PC-3 (cell line): ENCODE measurements at regions not wholly inside any gene's neighbourhood (a gene's known extent, or its start where the extent isn't known, plus 50 kb on each side); places are given as distances from the start of the nearest gene placed in this dataset.

Experiments used
- ATAC-seq: fragments of 200-7000 bp; cut with Tn5 transposase; 2 replicates; pipeline ENCODE4 v1.9.1; 2020; ENCODE audit warnings: mild to moderate bottlenecking, moderate library complexity
- BruUV-seq: library from RNA; stranded (reverse); fragments of 400-500 nt; replicated peaks from 2 replicates; lab custom pipeline; 2021; lab: Mats Ljungman, UMichigan
- CTCF ChIA-PET: fragments of 300-600 bp; sonication (Branson Sonifier 250); formaldehyde crosslinking; loops from one replicate; lab custom pipeline; 2022; ENCODE audit warnings: antibody characterized with exemption; lab: Charles Lee
- POLR2A ChIA-PET: fragments of 300-600 bp; sonication (Branson Sonifier 250); formaldehyde crosslinking; loops from one replicate; lab custom pipeline; 2022; ENCODE audit warnings: antibody characterized with exemption; ENCODE audit not compliant: unreplicated experiment; lab: Charles Lee
- DNase-seq: peaks from one replicate; pipeline ENCODE4 v3.0.0-alpha.2; 2015
- H2AFZ ChIP-seq: fragments of 300-600 bp; sonication (generic); 2 replicates; pipeline ENCODE4 v1.6.0; 2016; ENCODE audit warnings: antibody characterized with exemption, low read length
- H3F3A ChIP-seq: fragments of 300-600 bp; sonication (generic); one replicate; pipeline ENCODE4 v1.6.0; 2017; ENCODE audit warnings: antibody characterized with exemption, low read length, control low read depth, mild to moderate bottlenecking; ENCODE audit not compliant: unreplicated experiment
- H3K27ac ChIP-seq: fragments of 300-600 bp; sonication (generic); 2 replicates; pipeline ENCODE4 v1.5.1; 2016; ENCODE audit warnings: mild to moderate bottlenecking, low read length
- H3K27me3 ChIP-seq: fragments of 300-600 bp; sonication (generic); 2 replicates; pipeline ENCODE4 v1.6.1; 2016; ENCODE audit warnings: low read length, mixed read lengths
- H3K36me3 ChIP-seq: fragments of 300-600 bp; sonication (generic); 2 replicates; pipeline ENCODE4 v1.6.1; 2016; ENCODE audit warnings: low read depth, mixed run types, low read length, mixed read lengths
- H3K4me1 ChIP-seq: fragments of 300-600 bp; sonication (generic); 2 replicates; pipeline ENCODE4 v1.5.1; 2016; ENCODE audit warnings: low read length; ENCODE audit not compliant: insufficient read depth
- H3K4me2 ChIP-seq: fragments of 300-600 bp; sonication (generic); 2 replicates; pipeline ENCODE4 v1.6.0; 2016; ENCODE audit warnings: low read length
- H3K4me3 ChIP-seq: fragments of 300-600 bp; sonication (generic); 2 replicates; pipeline ENCODE4 v1.5.1; 2016; ENCODE audit warnings: mild to moderate bottlenecking, low read length, mixed read lengths
- H3K79me2 ChIP-seq: fragments of 300-600 bp; sonication (generic); 2 replicates; pipeline ENCODE4 v1.6.1; 2017; ENCODE audit warnings: low read length, mixed read lengths
- H3K9ac ChIP-seq: fragments of 300-600 bp; sonication (generic); 2 replicates; pipeline ENCODE4 v1.6.0; 2016; ENCODE audit warnings: mild to moderate bottlenecking, low read length
- H3K9me2 ChIP-seq: fragments of 300-600 bp; sonication (generic); replicated peaks from 2 replicates; pipeline ENCODE4 v1.6.1; 2016; ENCODE audit warnings: mixed run types, low read length, mixed read lengths
- H3K9me3 ChIP-seq: fragments of 300-600 bp; sonication (generic); 2 replicates; pipeline ENCODE4 v1.6.1; 2016; ENCODE audit warnings: low read length, mixed read lengths
- H4K20me1 ChIP-seq: fragments of 300-600 bp; sonication (generic); 2 replicates; pipeline ENCODE4 v1.6.1; 2016; ENCODE audit warnings: low read length, mixed read lengths
- EZH2 ChIP-seq: fragments of 300-600 bp; sonication (generic); IDR thresholded peaks from one replicate; pipeline ENCODE4 v1.6.1; 2017; ENCODE audit warnings: antibody characterized with exemption, mild to moderate bottlenecking, low read length; ENCODE audit not compliant: unreplicated experiment
- EZH2phosphoT487 ChIP-seq: fragments of 300-600 bp; sonication (generic); IDR thresholded peaks from 2 replicates; pipeline ENCODE4 v1.6.1; 2018; ENCODE audit warnings: mild to moderate bottlenecking, antibody characterized with exemption, low read length, borderline replicate concordance
- intact Hi-C: fragments of 100-400 bp; cut with micrococcal nuclease; formaldehyde crosslinking; loops from 2 replicates; pipeline ENCODE4 v1.9.0; 2023
- TF ChIP-seq, protein P1 (sequence below): fragments of 300-600 bp; sonication (generic); conservative IDR thresholded peaks from 2 replicates; pipeline ENCODE4 v1.5.1; 2017; ENCODE audit warnings: antibody characterized with exemption, low read depth, mild to moderate bottlenecking, low read length

DNA sequence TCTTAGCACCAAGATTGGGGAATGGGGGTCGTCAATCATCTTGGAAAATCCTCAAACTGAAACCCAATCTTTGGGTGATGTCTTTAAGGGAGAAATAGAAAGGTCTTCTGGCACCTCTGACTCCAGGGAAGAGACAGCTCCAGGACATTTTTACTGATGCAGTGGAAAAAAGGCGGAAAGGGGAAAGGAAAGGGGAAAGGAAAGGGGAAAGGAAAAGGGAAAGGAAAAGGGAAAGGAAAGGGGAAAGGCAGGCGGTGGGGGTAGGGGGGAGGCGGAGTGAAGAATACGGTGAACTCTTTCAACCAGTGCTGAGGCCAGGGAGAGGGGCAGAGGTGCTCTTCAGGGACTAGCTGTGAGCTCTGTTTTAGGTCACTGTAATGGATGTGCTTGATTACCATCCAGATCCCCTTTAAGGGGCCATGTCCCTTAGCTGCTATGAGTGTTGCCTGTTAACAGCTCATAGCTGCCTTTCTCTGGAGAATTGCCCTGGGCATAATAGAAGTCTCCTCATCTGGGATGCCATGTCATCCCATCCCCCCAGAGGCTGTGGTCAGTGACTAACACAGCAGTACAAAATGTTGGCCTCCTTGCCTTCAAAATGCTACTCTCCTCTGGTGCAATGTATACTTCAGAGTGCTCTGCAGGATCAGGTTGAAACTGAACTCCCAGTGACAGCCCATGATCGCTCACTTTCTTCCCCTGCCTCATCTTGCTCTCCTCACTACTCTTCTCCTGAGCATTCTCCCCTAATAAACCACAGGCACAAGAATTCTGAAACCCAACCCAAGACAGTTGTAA, 92.4 kb upstream of the AP1S2 start:
- H3K9ac ChIP-seq = no peak overlapping the region
- ChIA-PET CTCF (interaction anchor here (0.5 to 0.9 kb wide), 2 partner anchors 16 to 25 kb away, joined by 3 to 4 read pairs; no protein-coding TSS in a partner anchor), POLR2A (no interaction called here)
- no peaks in the 10 kb centered on the region for H3K9me2 ChIP-seq
- intact Hi-C loops = loop anchor here (10.0 kb wide), 1 partner anchor 62 kb away; no protein-coding TSS in a partner anchor
- H3K9me3 ChIP-seq = no peaks in the 10 kb centered on the region
- no peaks in the 10 kb centered on the region for H3K79me2 ChIP-seq
- no peak for TF ChIP-seq EZH2phosphoT487
- TF ChIP-seq, protein P1, sequence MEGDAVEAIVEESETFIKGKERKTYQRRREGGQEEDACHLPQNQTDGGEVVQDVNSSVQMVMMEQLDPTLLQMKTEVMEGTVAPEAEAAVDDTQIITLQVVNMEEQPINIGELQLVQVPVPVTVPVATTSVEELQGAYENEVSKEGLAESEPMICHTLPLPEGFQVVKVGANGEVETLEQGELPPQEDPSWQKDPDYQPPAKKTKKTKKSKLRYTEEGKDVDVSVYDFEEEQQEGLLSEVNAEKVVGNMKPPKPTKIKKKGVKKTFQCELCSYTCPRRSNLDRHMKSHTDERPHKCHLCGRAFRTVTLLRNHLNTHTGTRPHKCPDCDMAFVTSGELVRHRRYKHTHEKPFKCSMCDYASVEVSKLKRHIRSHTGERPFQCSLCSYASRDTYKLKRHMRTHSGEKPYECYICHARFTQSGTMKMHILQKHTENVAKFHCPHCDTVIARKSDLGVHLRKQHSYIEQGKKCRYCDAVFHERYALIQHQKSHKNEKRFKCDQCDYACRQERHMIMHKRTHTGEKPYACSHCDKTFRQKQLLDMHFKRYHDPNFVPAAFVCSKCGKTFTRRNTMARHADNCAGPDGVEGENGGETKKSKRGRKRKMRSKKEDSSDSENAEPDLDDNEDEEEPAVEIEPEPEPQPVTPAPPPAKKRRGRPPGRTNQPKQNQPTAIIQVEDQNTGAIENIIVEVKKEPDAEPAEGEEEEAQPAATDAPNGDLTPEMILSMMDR = no peak
- no peak for TF ChIP-seq EZH2
- H4K20me1 ChIP-seq = no peaks in the 10 kb centered on the region
- ATAC-seq = peak; percentile 91
- H3K27ac ChIP-seq = peak overlapping the region; percentile 60
- peak overlapping the region; percentile 74 for H3K4me2 ChIP-seq
- no TSS peak for BruUV-seq
- no peaks in the 10 kb centered on the region for H3F3A ChIP-seq
- H3K27me3 ChIP-seq = no peaks in the 10 kb centered on the region
- H3K36me3 ChIP-seq = no peaks in the 10 kb centered on the region
- no peak overlapping the region for H3K4me3 ChIP-seq
- H2AFZ ChIP-seq = no peak overlapping the region
- peak; percentile 93 for DNase-seq
- H3K4me1 ChIP-seq = peaks cover 27% of the 10 kb centered on the region

DNA sequence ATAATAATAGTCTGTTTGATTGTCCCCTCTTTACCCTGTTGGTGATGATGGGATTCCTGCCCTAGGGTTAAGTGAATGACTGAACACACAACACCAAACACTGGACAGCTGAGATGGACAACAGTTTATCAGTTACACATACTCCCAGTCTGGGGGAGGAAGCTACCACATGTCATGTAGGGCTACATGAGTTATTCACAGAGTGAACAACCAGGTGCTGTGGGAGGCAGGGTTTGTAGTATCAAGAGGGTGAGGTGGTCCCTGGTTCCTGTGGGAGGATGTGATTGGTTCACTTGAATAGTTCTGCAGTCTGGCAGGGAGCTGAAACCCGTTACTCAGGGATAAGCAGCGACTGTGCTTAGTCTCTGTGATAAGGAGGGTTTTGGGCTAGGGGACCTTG, 88.8 kb upstream of the AP1S2 start:
- Histone ChIP-seq H3K9me2 (no peaks in the 10 kb centered on the region), H3K27ac (no peak overlapping the region), H2AFZ (no peak overlapping the region), H3K4me2 (no peak overlapping the region), H3F3A (no peaks in the 10 kb centered on the region), H3K4me3 (no peak overlapping the region), H3K36me3 (no peaks in the 10 kb centered on the region), H3K9me3 (no peaks in the 10 kb centered on the region), H3K79me2 (no peaks in the 10 kb centered on the region), H3K27me3 (no peaks in the 10 kb centered on the region), H4K20me1 (no peaks in the 10 kb centered on the region), H3K4me1 (peaks cover 23% of the 10 kb centered on the region), H3K9ac (no peak overlapping the region)
- ChIA-PET CTCF (no interaction called here), POLR2A (no interaction called here)
- intact Hi-C loops = loop anchor here (10.0 kb wide), 1 partner anchor 59 kb away; no protein-coding TSS in a partner anchor
- TF ChIP-seq, protein P1 = no peak
- TF ChIP-seq EZH2phosphoT487 (no peak), EZH2 (no peak)
- ATAC-seq (no peak), DNase-seq (no peak)
- BruUV-seq = no TSS peak

DNA sequence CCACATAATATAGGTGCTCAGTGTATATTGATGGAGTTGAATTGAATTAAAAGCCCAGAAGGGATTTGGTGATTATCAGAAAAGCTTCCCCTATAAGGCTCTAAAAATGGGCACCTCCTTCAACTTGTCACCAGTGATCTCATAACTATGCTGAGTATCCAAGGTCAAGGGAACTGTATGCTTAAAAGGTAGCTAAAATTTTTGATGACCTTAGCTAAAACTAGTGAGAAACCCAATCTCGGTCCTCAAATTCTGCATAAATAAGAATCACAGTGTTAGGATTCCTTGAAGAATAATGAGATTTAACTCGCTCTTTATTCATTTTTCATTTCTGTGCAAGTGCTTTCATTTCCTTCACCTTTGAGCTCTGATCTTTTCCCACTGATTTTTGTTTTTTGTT, 87.7 kb upstream of the AP1S2 start:
- Histone ChIP-seq H3K27me3 (no peaks in the 10 kb centered on the region), H3K36me3 (no peaks in the 10 kb centered on the region), H4K20me1 (no peaks in the 10 kb centered on the region), H3K4me3 (no peak overlapping the region), H2AFZ (no peak overlapping the region), H3K4me1 (peaks cover 12% of the 10 kb centered on the region), H3K4me2 (no peak overlapping the region), H3K9me3 (no peaks in the 10 kb centered on the region), H3K27ac (no peak overlapping the region), H3F3A (no peaks in the 10 kb centered on the region), H3K79me2 (no peaks in the 10 kb centered on the region), H3K9me2 (no peaks in the 10 kb centered on the region), H3K9ac (no peak overlapping the region)
- DNase-seq (no peak), ATAC-seq (no peak)
- ChIA-PET CTCF (no interaction called here), POLR2A (no interaction called here)
- intact Hi-C loops = loop anchor here (10.0 kb wide), 1 partner anchor 58 kb away; no protein-coding TSS in a partner anchor
- TF ChIP-seq EZH2 (no peak), EZH2phosphoT487 (no peak)
- TF ChIP-seq, protein P1 = no peak
- no TSS peak for BruUV-seq
